GM20000 (cell line): ENCODE measurements at regions not wholly inside any gene's neighbourhood (a gene's known extent, or its start where the extent isn't known, plus 50 kb on each side); places are given as distances from the start of the nearest gene placed in this dataset.
A peak's percentile ranks its signal among the peaks of the same experiment; 100 is the strongest.

Experiments
- DNase-seq: peaks from one replicate; pipeline ENCODE4 v3.0.0; 2012; ENCODE audit warnings: low spot score
- TF ChIP-seq, protein P1 (sequence below): IDR thresholded peaks from 2 replicates; pipeline ENCODE4 v1.5.1; 2012; ENCODE audit warnings: mild to moderate bottlenecking, control low read depth; ENCODE audit errors: extremely low read depth, missing control alignments

DNA sequence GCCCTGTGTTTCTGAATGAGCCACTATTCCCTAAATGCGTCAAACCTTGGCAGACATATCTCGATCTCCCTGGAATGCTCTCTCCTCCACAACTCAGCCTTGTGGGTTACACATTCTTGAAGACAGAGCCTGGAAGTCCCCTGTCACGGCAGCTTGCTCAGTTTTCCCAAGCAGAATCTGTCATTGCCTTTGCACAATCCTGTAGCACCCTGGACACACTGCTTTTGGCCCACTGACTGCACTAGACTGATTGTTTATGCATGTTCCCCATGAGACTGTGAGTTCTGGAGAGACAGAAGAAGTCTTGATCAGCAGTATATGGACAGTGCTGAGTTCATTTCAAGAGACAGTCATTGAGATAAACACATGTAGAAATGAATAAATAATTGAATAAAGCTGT, 406.7 kb downstream of the CD83 start:
- TF ChIP-seq, protein P1, sequence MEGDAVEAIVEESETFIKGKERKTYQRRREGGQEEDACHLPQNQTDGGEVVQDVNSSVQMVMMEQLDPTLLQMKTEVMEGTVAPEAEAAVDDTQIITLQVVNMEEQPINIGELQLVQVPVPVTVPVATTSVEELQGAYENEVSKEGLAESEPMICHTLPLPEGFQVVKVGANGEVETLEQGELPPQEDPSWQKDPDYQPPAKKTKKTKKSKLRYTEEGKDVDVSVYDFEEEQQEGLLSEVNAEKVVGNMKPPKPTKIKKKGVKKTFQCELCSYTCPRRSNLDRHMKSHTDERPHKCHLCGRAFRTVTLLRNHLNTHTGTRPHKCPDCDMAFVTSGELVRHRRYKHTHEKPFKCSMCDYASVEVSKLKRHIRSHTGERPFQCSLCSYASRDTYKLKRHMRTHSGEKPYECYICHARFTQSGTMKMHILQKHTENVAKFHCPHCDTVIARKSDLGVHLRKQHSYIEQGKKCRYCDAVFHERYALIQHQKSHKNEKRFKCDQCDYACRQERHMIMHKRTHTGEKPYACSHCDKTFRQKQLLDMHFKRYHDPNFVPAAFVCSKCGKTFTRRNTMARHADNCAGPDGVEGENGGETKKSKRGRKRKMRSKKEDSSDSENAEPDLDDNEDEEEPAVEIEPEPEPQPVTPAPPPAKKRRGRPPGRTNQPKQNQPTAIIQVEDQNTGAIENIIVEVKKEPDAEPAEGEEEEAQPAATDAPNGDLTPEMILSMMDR: no peak
- DNase-seq: no peak

DNA sequence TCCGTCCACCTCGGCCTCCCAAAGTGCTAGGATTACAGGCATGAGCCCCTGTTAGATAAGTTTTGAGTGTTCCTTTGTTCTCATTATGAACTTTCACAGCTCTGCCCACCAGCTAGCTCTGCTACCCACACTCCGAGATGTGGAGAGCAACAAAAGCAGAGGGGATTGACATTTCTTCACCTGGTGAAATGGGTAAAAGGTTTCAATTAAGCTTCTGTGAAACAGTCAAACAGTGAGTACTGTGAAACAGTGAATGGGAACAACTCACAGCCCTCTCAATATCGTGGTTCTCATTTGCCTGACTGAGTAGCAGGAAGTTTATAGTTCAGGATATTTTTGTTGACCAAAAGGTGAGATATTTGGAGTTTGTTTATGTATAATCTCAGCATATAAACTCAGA, 412.8 kb downstream of the CD83 start:
- TF ChIP-seq, protein P1: no peak
- no peak for DNase-seq

DNA sequence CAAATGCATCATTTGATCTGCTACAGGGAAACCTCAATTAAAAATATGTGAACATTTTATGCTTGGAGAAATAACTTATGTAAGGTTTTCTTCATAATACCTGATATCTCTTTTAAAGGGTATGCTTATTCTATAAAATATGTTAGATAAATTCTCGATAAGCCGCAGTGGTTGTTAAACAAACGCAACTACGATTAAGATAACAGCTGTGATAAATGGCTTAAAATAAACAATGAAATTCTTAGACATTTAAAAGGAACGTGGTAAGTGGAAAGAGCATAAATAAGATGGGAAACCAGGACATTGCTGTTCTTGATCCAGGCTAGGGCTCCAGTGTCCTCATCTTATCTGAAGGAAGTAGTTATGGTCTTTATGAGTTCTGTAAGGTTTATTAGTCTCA, 415.9 kb downstream of the CD83 start:
- DNase-seq: no peak
- TF ChIP-seq, protein P1: no peak

DNA sequence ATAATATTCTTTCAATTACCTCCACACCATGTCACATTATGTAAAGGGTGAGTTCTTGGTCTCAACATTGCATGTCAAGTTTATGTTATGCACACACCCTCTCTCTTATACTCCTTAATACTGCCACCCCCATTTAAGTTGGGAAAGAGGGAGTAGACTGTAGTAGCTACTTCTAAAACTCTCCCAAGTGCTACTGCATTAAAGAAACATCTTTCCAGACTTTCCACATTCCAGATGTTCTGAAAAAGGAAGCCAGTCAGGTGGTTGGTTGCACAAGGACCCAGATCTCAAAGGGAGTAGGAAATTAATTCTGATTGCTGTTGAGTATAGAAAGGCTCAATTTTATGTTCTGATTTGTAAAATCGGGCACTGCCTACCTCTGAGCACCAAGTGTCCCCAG, 419.5 kb downstream of the CD83 start:
- TF ChIP-seq, protein P1: no peak
- DNase-seq: no peak

DNA sequence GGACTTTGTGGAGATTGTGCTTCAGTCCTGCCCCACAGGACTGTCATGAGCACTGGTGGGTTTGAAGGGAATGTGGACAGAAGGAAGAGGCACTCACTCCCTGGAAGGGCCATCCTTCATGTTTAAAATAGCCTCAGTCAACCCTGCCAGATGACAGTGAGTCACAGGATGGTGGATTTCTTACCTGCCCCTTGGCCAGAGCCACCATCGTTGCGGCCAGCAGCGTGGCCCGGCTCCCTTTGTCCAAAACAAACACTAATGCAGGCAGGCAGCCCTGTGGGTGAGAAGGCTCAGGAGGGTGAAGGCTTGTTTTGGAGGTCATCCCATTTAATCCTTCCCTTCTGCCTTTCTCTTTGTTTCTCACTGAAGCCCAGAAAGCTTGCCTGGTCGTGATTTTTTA, 422.7 kb downstream of the CD83 start:
- no peak for DNase-seq
- TF ChIP-seq, protein P1: no peak

DNA sequence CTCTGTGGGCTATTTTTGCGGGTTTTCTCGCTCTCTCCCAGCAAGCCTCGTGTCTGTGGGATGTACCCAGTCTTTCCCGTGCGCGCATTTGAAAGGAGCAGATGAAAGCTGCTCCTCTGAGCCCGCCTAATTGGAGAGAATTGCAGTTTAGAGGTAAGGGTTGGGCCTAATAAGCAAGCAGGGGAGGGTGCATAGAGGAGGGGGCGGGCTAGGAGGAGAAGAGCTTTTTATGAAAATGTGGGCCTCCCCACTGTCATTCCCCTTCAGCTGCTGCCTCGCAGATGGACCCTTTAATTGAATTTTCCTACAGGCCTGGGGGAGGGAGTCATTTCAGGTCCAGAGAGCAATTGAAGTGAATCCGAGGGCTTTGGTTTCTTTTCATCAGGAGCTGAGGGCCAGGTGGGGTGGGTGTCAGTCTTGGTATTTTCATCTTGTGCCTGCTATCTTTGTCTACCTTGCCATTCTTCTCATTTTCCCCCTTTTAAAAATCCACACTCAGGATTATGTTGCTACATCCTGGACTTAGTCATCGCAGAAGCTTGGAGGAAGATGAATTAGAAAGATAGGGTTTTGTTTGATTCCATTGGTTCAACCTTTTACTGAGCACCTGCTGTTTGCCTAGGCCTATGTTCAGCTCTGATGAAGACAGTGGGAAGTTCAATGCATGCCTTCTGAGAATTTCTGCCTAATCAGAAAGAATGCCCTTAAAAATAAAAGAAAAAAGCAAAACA, 423.4 kb downstream of the CD83 start:
- DNase-seq: no peak
- TF ChIP-seq, protein P1: no peak

DNA sequence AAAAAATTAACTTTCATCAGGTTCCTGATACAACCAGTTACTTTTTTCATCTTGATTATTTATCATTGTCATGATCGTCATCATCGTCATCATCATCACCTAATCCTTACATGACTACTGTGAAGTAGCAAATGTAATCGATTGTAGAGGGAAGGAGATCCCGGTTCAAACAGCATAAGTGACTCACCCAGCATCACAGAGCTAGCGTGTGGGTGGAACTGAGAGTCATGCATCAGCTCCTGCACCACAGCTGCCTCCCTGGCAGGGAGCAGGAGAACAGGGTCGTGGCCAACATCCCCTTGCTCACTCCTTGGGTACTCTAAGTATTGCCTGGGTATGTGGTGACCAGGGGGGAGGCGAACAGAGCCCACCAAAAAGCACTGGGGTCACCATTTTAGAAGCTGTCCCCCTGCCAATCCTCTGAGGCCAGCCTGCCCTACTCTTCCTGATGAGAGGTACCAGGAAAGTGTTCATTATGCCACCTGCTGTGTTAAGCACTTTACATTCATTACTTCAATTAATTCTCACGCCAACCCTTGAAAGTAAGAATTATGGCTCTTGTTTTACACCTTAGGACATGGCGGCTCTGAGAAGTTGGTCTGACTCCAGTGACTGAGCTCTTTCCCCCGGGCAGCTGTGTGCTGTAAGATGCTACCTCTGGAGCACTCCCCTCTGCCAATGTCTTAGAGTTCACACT, 425.2 kb downstream of the CD83 start:
- TF ChIP-seq, protein P1: no peak
- DNase-seq: peak; percentile 38
